NCI-H748 (cell line): ENCODE measurements at regions not wholly inside any gene's neighbourhood (a gene's known extent, or its start where the extent isn't known, plus 50 kb on each side); places are given as distances from the start of the nearest gene placed in this dataset.

Experiments
- DNase-seq: peaks from one replicate; lab custom pipeline; 2025; ENCODE audit not compliant: unreplicated experiment; lab: John Stamatoyannopoulos, UW

DNA sequence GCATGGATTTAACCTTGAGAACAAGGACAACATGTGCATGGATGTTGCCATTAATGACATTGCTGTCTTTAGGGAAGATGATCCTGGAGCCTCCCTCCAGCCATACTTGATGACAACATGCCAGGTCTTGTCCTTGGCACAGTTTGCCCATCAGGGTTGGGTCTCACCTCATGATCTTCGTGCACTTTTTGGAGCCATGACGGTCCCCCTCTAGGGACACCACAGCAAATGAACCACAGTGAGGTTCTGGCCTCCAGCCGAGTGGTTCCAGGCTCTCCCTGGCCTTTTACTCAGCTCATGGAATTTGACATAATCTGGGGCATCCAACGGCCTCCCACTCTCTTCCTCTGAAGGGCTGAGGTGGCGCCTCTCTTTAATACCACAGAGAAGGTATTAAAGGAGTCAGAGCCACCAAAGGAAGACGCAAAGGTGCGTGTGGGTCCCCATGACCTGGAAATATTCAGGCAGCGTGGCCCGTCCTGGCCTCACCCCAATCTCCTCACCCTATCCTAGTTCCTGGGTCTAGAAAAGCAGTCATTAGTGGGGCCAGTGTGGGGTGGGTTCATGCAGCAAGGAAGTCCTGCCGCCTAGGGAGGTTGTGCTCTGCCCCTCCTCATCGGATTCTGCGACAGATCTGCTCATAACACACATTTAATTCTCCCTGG is 184.8 kb downstream of the CXCL12 start:
- DNase-seq: no peak

DNA sequence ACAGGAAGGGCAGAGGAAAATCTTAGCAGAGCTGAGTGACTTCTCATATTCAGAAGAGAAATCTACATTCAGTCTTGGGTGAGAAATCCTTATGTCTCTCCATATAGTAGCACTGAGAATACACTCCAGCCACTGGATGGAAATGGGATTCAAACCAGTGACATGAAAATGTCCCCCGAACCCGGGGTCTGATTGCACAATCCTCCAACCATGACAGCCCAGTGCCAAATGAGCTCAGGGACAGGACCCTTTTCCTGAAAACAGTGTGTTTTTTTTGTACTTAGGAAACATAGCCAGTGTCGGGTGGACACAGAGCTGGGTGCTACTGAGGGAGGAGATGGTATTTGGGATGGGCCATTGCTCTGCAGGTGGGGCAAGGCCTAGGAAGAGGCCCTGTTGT is 185.6 kb downstream of the CXCL12 start:
- DNase-seq: no peak

DNA sequence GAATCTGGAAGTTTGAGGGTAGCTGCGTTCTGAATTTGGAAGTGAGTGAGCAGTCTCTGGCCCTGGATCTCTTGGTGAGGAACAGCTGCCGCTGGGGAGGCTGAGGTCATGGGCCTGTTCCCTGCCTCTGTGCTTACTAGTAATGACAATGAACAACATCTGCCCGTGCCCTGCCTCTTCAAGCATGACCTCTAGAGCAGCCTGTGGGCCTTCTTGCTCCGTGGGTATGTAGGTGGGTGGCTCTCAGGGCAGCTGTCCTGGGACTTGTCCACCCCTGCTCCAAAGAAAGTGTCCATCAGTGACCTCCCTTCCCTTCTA is 186.2 kb downstream of the CXCL12 start:
- DNase-seq: no peak

DNA sequence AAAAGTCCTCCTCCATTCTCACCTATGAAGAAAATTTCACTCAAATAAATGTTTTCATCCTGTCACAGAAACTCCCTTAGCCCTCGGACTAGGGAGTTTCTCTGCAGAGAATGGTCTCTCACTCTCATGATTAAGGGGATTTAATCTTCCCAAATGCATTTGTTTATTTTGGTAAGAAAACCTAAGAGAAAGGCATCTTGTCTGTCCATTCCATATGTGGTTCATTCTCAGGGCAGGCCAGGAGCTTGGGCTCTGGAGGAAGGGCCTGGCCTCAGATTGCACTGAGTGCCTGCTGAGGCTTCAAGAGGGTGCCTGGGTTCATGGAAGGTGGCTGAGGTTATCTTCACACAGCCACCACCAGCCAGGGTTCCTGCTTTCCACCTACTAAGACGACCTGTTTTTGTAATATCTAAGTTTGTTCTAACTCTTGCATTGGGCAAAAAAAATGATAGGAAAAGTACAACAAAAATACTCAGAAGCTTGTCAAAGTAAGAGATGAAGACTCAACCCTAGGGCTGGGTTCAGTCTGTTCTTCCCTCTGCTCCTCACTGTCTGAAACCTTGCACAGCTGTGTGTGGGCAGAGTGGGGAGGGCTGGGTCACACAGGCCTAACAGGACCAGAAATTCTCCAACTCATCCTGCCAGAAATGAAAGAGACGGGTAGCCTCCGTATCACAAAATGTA is 186.7 kb downstream of the CXCL12 start:
- DNase-seq: no peak

DNA sequence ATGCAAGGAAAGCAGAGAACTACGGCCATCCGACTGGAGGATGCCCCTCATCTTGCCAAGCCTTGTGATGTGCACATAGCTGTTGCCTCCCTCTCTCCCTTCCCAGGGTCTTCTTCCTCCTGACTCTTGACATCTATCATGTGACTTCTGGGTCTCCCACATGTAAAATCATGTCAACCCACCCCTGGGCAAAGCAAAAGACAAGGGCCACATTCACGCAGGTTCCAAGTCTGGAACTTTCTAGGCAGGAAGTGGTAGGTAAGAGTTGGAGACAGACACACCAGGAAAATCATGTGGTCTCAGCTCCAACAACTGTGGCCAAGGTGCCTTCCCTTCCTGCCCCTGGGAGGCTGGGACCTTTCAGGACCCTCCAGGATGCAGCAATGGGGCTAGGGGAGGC is 187.3 kb downstream of the CXCL12 start:
- DNase-seq: no peak

DNA sequence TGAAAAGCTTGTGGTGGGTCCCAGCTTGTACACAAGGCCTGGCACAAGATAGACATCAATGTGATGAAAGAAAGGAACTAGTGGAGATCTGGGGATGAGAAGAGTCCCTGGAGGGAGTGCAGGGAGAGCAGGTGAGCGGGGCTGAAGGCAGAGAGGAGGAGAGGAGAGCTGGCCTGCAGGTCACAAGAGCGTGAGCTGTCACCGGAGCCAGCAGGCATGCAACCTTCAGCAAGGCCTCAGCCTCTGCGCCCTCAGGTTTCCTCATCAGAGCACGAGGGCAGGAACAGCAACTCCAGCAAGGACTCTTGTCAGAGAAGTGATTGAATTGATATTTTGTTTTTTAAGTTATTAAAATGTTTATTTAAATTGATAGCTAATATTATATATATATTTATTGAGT is 188.6 kb downstream of the CXCL12 start:
- no peak for DNase-seq

DNA sequence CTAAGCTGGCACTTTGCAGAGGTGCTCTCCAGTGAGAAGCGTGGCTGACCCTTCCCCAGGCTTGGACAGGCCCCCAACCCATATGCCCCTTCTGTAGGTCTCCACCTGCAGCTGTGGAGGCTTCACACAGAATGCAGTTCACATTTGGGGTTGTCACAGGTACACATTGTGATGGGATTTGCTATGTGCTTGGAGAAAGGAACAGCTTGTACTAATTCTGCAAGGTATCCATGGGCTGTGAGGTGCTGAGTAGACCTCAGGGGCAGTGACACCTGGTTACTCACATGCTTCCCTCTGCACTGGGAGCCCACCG is 188.9 kb downstream of the CXCL12 start:
- DNase-seq: no peak

DNA sequence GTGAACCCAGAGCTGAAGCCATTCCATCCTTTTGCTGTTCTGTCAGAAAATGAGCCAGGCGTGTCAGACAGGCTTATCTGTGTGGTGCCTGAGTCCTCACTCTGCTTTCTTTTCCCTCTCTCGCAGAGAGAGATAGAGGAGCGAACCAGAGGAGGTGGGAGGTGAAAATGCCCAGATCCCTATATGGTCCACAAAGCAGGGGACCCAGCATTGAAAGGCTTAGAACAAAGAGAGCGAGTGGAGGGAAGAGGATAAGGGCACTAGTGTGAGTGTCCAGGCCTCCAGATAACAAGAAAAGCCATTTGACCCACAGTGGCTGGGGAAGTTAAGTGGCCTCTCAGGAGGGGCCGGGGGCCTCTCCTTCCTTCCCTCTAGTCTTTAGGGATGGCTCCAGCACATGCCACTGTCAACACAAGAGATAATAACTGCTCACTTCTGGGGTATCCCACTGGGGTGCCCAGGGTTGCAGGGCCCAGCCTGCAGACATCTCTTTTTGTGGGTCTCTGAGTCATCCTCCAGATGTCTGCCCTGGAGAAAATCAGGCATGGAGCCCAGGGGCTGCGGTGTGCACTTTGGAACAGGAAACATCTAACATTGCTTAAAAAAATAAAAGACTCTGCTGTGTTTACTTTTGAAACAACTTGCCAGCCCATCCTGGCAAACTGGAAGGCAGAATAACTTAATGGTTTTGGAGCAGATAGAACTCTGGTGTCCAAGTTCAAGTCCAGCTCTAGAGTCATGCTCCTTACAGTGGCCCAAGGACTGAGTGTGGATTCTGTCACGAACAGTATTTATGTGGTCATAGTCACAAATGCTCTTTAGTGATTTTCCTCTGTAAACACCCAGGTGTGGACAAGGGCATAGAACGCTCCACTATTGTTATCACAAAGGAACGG is 189.5 kb downstream of the CXCL12 start:
- no peak for DNase-seq

DNA sequence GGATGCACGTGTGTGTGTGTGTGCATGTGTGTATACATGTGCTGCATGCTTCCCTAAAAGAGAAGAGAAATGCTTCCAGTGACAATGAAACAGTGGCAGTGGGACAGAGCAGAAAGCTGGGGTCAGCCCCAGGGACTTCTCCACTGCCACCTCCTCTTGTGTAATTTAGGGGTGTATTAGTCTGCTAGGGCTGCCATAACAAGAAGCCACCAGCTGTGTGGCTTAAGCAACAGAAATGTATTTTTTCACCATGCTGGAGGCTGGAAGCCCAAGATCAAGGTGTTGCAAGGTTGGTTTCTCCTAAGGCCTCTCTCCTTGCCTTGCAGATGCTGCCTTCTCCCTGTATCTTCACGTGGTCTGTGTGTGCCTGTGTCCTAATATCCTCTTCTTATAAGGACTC is 190.5 kb downstream of the CXCL12 start:
- no peak for DNase-seq

DNA sequence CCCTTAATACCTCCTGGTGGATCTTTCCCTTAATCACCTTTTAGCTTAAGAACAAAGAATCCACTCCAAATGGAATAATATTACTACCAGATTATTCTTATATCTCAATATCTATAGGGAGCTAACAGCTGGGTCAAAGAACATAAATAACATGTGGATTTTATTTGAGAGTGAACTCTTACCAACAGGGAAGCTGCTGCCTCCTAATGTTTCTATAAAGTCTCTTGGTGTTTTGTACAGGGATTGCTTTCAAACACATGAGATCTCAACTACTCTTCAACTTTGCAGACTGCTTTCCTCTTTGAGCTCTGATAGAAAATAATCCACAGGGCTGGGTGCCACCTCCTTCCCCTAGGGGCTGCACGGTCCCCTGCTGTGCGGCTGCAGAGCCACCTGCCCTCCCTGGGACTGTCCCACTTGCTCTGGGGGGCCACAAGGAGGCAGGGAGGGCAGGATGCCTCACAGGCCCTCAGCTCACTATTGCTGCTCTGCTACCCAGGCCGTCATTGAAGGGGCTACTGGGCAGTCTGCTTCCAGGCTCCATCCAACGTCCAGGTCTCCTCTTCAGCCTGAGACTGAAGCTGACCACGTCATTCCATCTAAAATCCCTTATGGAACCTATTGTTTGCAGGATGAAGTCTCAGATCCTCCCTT is 191.2 kb downstream of the CXCL12 start:
- no peak for DNase-seq

DNA sequence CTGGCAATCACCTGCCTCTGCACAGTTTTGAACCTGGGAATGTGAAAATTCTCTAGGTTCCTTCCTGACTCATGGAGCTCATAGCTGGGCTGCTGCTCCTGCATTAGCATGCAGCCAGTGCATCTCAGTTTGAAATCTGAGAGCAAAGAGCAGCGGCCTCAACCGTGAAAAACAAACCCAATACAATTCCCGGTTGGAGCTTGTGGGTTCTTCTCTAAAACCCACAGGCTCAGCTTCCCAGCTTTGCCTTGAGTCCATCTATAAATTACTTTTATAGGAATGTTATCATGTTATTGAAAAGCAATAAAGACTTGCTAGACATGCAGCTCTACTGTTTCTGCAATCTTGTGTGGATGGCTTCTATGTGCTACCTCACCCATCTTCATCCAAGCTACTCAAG is 191.7 kb downstream of the CXCL12 start:
- no peak for DNase-seq

DNA sequence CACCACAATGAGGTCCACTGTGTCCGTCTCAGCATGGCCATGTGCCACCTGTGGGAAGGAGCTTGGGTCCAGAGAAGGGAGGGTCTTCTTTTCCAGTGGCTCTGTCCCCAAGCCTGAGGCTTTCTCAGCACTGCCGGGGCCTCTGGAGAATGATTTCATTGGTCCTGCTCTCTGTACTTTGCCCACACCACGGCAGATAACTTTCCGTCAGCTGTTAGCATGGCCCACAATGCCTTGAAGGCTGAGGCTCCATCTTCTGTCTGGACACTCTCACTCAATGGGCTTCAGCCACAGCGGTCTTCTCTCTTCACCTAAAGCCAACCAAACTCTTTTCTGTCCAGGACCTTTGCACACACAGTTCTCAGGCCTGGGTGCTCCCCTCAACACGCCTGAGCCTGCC is 192.5 kb downstream of the CXCL12 start:
- DNase-seq: no peak

DNA sequence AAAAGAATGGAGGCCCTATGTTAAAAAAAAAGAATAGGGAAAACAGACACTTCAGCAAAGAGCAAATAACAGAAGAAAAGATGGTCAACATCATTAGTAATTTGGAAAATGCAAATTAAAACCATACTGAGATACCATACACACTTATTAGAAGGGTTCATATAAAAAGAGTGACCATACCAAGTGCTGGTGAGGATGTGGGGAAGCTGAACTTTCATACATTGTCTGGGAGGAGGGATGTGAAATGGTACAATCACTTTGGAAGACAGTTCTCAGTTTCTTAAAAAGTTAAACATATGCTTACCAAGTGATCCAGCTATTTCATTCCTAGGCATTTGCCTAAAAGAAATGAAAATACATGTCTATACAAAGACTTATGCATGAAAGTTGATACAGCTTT is 194.4 kb downstream of the CXCL12 start:
- no peak for DNase-seq

DNA sequence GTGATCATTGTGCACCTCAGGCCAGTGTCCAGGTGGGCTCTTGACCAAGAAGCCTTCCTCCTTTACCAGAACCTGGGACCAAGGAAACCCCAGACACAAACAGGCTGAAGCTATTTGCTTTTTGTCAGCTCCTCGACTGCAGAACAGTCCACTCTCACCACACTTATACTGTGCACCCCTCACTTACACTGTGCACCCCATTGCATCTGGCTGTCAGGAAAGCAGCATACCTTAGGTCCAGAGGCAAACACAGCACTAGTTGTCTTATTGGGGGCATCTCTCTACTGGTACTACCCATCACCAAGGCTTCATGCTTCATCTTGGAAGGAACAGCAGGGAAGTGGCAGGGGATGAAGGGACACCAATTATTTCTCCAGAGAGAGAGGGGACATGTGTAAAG is 198.1 kb downstream of the CXCL12 start:
- no peak for DNase-seq

DNA sequence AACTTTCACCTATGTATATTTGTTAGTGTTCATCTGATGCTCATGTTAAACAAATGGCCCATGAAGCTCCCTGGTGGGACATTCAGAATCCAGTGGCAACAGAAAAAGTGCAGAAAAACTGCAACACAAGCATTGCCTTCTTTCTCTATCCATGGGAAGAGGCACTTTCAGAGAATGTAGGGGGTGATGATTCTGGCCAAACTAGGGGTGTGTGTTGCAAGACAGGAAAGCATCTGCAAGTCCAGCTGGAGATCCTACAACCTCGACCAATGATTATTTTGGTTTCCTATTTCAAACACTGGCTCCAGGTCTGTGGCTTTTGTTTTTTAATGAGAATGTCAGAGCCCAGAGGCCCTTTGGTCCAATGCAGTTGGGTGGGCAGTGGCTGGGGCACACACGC is 198.7 kb downstream of the CXCL12 start:
- DNase-seq: no peak

DNA sequence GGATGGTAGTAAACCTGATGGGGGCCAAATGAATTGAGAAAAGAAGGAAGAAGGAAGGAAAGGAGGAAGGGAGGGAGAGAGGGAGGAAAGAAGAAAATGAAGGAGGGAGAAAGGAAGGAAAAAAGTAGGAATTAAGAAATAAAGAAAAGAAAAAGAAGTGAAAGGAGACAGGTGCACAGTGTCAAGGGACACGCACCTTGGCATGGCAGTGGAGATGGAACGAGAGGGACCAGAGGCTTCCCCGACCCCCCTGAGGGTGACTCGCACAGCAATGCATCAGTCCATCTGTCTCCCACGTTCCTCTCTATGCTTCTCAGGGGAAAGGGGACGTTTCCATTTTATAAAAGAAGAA is 199.6 kb downstream of the CXCL12 start:
- DNase-seq: no peak

DNA sequence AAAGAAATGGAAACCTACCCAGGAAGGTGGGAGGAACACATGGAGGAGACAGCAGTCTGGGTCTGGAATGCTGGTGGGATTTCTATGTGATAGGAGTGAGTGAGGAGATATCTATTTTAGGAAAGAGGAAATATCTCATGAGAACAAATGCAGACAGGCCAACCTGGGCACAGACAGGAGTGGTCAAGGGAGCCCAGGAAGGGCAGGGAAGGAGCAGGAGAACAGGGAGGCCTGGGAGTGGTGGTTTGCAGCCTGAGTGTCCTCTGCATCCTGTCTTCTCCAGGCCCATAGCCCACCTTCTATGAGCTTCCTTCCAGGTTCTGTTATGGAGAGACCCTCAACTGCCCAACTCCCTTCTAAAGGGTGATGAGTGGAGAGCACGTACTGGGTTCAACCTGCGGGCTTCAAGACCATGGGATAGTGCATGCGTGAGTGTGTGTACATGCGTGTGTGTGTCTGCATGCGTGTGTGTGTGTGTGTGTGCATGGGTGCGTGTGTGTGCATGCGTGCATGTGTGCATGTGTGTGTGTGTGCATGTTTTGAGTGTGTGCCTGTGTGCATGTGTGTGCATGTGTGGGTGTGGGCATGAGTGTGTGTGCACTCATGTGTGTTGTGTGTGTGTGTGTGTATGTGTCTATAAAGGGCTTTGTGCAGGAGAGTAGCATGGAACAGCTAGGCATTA is 200.1 kb downstream of the CXCL12 start:
- no peak for DNase-seq

DNA sequence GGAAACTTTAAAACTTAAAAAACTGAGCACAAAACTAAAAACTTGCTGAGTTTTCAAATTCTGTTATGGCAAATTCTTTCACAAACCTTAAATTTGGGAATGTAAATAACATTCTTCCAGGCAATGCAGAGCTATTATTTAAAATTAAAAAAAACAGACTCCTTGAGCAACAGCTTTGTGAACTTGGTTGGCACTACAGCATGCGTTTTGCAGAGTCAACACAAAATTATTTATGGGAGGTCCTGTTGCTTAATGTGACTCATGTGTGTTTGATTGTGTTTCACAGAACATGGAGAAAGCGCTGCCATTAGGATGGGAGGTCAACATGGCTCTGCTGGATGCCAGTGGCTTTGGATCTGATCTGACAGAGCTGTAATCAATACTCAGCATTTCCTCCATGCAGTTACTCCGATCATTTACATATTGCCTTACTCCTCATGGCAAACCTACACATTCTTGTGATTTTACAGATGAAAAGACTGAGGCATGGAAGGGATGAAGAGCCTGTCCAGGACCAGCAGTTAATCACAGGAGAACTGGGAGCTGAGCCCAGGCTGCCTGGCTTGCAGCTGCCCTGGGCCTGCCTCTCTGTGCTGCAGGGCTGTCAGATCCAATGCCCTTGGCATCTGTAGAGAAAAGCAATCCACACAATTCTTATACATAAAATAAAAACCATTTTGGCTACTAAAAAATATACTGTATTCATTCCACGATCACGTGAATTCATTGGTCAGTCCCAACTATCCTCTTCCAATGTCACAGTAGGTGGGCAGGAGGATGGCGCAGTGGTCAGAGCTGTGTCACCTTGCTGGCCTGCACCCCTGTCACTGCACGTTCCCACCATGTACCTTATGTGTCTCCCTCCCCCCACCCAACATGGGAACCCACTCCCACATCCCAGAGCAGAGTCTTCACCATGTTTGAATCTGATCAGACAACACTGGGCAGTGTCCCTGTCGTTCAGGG is 200.9 kb downstream of the CXCL12 start:
- no peak for DNase-seq

DNA sequence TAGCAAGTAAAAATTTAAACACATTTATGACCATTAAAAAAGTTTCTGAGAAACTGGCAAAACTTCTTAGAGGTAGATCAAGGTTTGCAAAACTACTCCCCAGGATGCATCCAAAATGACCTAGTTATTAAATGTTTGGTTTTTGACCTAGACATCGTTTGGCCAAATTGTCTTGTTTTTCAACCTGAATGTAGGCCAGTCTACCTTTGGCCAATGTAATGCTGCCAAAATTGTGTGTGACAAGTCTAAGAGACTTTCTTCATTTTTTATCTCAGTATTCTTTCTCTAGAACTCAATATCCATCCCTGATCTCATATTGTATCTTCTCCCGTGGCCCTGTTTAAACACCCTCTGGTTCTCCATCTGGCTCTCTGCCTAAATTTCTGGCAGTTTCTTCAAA is 202.0 kb downstream of the CXCL12 start:
- DNase-seq: no peak
